Naive thymus-derived CD4-positive, alpha-beta T cell (primary cell): ENCODE measurements at regions not wholly inside any gene's neighbourhood (a gene's known extent, or its start where the extent isn't known, plus 50 kb on each side); places are given as distances from the start of the nearest gene placed in this dataset.

ENCODE experiments used
- ATAC-seq: fragments of 150-1000 bp; cut with Tn5 transposase; 2 replicates; pipeline ENCODE4 v1.10.0; 2021; ENCODE audit warnings: mild to moderate bottlenecking, moderate library complexity
- CTCF ChIA-PET: fragments of 350-600 bp; sonication (Branson Sonifier 250); formaldehyde crosslinking; loops from one replicate; lab custom pipeline; 2021; ENCODE audit warnings: antibody characterized with exemption; lab: Charles Lee
- POLR2A ChIA-PET: fragments of 350-600 bp; sonication (Branson Sonifier 250); formaldehyde crosslinking; loops from one replicate; lab custom pipeline; 2021; ENCODE audit warnings: antibody characterized with exemption, inconsistent platforms; lab: Charles Lee
- DNase-seq, 9 donors: peaks; one replicate each; pipeline versions ENCODE4 v3.0.0 to v3.0.0-alpha.2; 2020 to 2022; ENCODE audit warnings: mixed read lengths in 1 of 9
- H3K27ac ChIP-seq: one replicate; pipeline ENCODE4 v1.7.0; 2013; ENCODE audit warnings: mild to moderate bottlenecking, low read depth, low read length, moderate library complexity
- H3K27me3 ChIP-seq, 2 donors: one replicate each; pipeline ENCODE4 v1.7.0; 2013; ENCODE audit warnings: low read length in 2 of 2, mild to moderate bottlenecking in 2 of 2, moderate library complexity in 2 of 2; ENCODE audit not compliant: control insufficient read depth in 2 of 2, insufficient read depth in 2 of 2
- H3K36me3 ChIP-seq, 3 experiments: 1 replicate in 2 of 3; 2 replicates in 1 of 3; pipeline ENCODE4 v1.7.0; 2013; ENCODE audit warnings: low read length in 3 of 3, mild to moderate bottlenecking in 3 of 3, moderate library complexity in 1 of 3; ENCODE audit not compliant: insufficient read depth in 3 of 3, control insufficient read depth in 2 of 3
- H3K4me1 ChIP-seq, 2 donors: one replicate each; pipeline ENCODE4 v1.7.0; 2013; ENCODE audit warnings: low read length in 2 of 2, mild to moderate bottlenecking in 2 of 2, moderate library complexity in 1 of 2; ENCODE audit not compliant: control insufficient read depth in 2 of 2, insufficient read depth in 2 of 2
- H3K4me3 ChIP-seq: 2 replicates; pipeline ENCODE4 v1.7.0; 2013; ENCODE audit warnings: mild to moderate bottlenecking, low read length
- H3K9me3 ChIP-seq, 3 experiments: 1 replicate in 2 of 3; 2 replicates in 1 of 3; pipeline ENCODE4 v1.7.0; 2013; ENCODE audit warnings: low read length in 3 of 3; ENCODE audit not compliant: control insufficient read depth in 2 of 3
- H3K27ac Mint-ChIP-seq, 9 donors: one replicate each; pipeline ENCODE4 v1.8.0; 2020 to 2022; ENCODE audit warnings: mixed read lengths in 9 of 9, mild to moderate bottlenecking in 8 of 9, moderate library complexity in 5 of 9, inconsistent platforms in 2 of 9
- H3K27me3 Mint-ChIP-seq, 5 donors: one replicate each; pipeline ENCODE4 v1.8.0; 2021 to 2022; ENCODE audit warnings: mixed read lengths in 5 of 5, mild to moderate bottlenecking in 1 of 5
- H3K36me3 Mint-ChIP-seq, 5 donors: one replicate each; pipeline ENCODE4 v1.8.0; 2020 to 2022; ENCODE audit warnings: mixed read lengths in 5 of 5, mild to moderate bottlenecking in 3 of 5, inconsistent platforms in 1 of 5
- H3K4me1 Mint-ChIP-seq, 7 donors: one replicate each; pipeline ENCODE4 v1.8.0; 2020 to 2022; ENCODE audit warnings: mixed read lengths in 7 of 7, mild to moderate bottlenecking in 3 of 7, inconsistent platforms in 1 of 7
- H3K4me3 Mint-ChIP-seq, 10 donors: one replicate each; pipeline ENCODE4 v1.8.0; 2020 to 2022; ENCODE audit warnings: mild to moderate bottlenecking in 10 of 10, mixed read lengths in 10 of 10, moderate library complexity in 6 of 10, inconsistent platforms in 2 of 10
- H3K9me3 Mint-ChIP-seq, 11 donors: one replicate each; pipeline ENCODE4 v1.8.0; 2020 to 2022; ENCODE audit warnings: mixed read lengths in 11 of 11, mild to moderate bottlenecking in 4 of 11, inconsistent platforms in 1 of 11, moderate library complexity in 1 of 11
- intact Hi-C, 2 donors: fragments of 100-400 bp; cut with micrococcal nuclease; formaldehyde crosslinking; loops; one replicate each; pipeline ENCODE4 v1.15.1; 2023

DNA sequence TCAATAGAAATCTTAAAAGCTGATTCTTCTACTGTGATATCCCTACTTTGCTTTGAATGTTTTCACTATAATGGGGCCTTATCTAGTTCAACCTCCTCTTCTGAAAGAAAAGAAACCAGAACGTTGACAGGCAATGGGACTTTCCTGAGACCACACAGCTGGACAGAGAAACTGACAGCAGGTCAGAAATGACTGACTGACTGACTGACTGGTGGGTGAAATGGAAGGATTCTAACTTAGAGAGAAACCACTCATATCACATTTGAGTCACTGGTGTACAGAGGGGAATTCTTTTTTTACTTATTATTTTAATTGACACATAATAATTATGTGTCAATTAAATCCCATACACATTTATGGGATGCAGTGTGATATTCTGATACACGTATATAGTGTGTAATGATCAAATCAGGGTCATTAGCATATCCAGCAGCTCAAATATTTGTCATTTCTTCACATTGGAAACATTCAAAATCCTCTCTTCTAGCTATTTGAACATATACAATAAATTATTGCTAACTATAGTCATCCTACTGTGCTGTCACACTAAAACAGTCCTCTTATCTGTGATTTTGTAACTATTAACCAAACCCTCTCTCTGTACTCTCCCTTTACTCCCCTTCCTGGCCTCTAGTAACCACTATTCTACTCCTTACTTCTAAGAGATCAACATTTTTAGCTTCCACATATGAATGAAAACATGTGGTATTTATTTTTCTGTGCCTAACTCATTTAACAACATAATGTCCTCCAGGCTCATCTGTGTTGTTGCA lies 64.8 kb upstream of the NRSN1 start:
- H3K36me3 Mint-ChIP-seq: peaks cover 0 to 4% (median 0%) of the 10 kb centered on the region in 5 donors
- Histone ChIP-seq H3K4me3 (no peak overlapping the region), H3K27ac (no peak overlapping the region), H3K36me3 (no peaks in the 10 kb centered on the region), H3K4me1 (no peaks in the 10 kb centered on the region), H3K9me3 (no peaks in the 10 kb centered on the region), H3K27me3 (no peaks in the 10 kb centered on the region)
- H3K9me3 Mint-ChIP-seq: peaks cover 0 to 9% (median 2%) of the 10 kb centered on the region in 11 donors
- H3K27me3 Mint-ChIP-seq: peaks cover 0 to 19% (median 2%) of the 10 kb centered on the region in 5 donors
- ChIA-PET CTCF (no interaction called here), POLR2A (no interaction called here)
- DNase-seq (no peak), ATAC-seq (no peak)
- peak overlapping the region in 1 of 9 donors; percentile 44 for H3K27ac Mint-ChIP-seq
- H3K4me3 Mint-ChIP-seq: no peak overlapping the region
- intact Hi-C loops: no loop called here
- H3K4me1 Mint-ChIP-seq: no peaks in the 10 kb centered on the region

DNA sequence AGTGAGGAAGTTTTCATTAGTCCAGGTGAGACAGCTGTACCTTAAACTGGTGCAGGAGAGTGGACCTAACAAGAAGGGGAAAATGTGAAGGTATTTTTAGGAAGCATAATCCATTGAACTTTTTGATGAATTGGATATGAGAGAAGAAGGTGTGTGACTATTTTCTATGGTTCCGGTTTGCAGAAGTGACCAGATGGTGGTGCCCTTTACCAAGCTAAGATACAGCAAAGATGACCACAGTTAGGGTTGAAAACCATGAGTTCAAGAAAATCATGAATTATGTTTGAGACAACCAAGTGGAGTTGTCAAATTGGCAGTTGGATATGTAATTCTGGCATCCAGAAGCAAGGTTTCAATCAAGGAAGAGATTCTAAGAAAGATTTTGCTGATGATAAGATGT lies 61.9 kb upstream of the NRSN1 start:
- Mint-ChIP-seq H3K36me3 (peaks cover 0 to 4% (median 0%) of the 10 kb centered on the region in 5 donors), H3K9me3 (peaks cover 0 to 20% (median 2%) of the 10 kb centered on the region in 11 donors), H3K4me3 (no peak overlapping the region), H3K4me1 (no peaks in the 10 kb centered on the region), H3K27me3 (peaks cover 0 to 23% (median 8%) of the 10 kb centered on the region in 5 donors), H3K27ac (no peak overlapping the region)
- intact Hi-C loops: no loop called here
- ChIA-PET CTCF (no interaction called here), POLR2A (no interaction called here)
- Histone ChIP-seq H3K36me3 (no peaks in the 10 kb centered on the region), H3K27me3 (no peaks in the 10 kb centered on the region), H3K27ac (no peak overlapping the region), H3K4me1 (no peaks in the 10 kb centered on the region), H3K9me3 (no peaks in the 10 kb centered on the region), H3K4me3 (no peak overlapping the region)
- DNase-seq: no peak
- no peak for ATAC-seq

DNA sequence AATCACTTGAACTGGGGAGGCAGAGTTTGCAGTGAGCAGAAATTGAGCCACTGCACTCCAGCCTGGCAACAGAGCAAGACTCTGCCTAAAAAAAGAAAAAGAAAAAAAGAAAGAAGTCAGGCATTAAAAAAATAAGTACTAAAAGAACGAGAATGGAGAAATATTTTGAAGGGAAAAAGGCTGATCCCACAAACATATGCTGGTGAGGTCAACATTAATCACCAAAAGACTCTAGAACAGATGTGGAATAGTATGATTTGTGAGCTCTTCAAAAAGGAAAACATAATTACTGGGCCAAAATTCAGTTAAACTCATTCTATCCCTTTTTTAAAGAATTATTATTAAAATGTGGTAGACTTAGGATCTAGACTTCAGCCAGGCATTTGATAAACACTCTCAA lies 61.2 kb upstream of the NRSN1 start:
- H3K9me3 Mint-ChIP-seq: peaks cover 0 to 20% (median 2%) of the 10 kb centered on the region in 11 donors
- Histone ChIP-seq H3K9me3 (no peaks in the 10 kb centered on the region), H3K4me1 (no peaks in the 10 kb centered on the region), H3K36me3 (no peaks in the 10 kb centered on the region), H3K27ac (no peak overlapping the region), H3K4me3 (no peak overlapping the region), H3K27me3 (no peaks in the 10 kb centered on the region)
- no peak overlapping the region for H3K27ac Mint-ChIP-seq
- intact Hi-C loops: no loop called here
- no peak for ATAC-seq
- H3K4me1 Mint-ChIP-seq: no peaks in the 10 kb centered on the region
- no peak for DNase-seq
- H3K4me3 Mint-ChIP-seq: no peak overlapping the region
- H3K36me3 Mint-ChIP-seq: peaks cover 0 to 4% (median 0%) of the 10 kb centered on the region in 5 donors
- CTCF ChIA-PET: no interaction called here
- POLR2A ChIA-PET: no interaction called here
- peaks cover 0 to 23% (median 8%) of the 10 kb centered on the region in 5 donors for H3K27me3 Mint-ChIP-seq

DNA sequence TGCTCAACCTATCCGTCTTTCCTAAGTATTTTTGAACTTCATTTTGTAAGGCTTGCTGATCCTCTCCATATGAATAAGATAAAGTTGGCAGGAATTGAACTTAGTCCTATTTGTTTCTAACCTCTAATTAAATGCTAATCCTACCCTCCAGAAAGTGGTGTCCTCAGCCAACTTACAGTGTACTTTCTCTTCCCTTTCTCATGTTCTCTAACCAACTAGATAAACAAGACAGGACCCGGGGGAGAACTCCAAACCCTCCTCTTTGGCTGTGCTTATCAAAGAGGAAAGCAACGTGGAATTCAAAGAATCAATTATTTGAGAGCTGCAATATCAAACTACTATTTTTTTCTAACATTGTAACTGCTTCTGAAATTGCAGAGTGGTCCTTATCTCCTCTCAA lies 56.5 kb upstream of the NRSN1 start:
- intact Hi-C loops: no loop called here
- H3K27ac ChIP-seq: no peak overlapping the region

DNA sequence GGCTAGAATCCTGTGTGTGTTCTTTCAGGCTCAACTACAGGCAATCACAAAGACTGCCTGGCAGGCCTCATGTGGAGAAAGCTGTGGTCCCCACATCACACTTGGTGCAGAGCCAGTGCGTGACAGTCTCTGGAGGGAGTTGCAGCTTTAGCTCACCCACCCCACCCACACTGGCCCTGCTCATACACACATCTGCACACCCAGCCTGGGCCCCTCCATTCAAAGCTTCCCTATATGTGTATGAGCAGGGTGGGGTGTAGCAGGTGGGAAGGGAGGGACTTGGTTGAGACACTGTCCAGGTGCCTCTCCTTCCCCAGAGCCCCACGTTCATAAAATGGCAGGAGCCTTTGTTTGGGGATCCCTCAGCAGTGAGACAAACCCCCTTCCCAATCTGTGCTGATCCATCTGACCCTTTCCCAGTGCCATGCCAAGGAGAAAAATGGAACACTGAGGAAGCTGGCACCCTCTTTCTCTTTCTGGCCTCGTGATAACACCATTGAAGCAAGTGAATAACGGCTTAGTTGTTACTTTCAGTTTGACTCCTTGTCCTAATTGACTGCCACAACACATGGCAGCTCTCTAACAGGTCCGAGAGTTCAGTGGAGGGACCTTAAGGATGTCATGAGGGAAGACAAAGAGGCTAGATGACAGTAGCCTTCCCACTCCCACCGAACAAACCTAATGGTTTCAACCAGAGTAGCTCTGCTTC lies 53.8 kb upstream of the NRSN1 start:
- ATAC-seq (no peak), DNase-seq (no peak)
- Histone ChIP-seq H3K27me3 (no peaks in the 10 kb centered on the region), H3K27ac (no peak overlapping the region), H3K4me3 (no peak overlapping the region), H3K4me1 (no peaks in the 10 kb centered on the region), H3K36me3 (no peaks in the 10 kb centered on the region), H3K9me3 (no peaks in the 10 kb centered on the region)
- no peak overlapping the region for H3K4me3 Mint-ChIP-seq
- H3K9me3 Mint-ChIP-seq: peaks cover 0 to 7% (median 0%) of the 10 kb centered on the region in 11 donors
- ChIA-PET POLR2A (no interaction called here), CTCF (no interaction called here)
- intact Hi-C loops: no loop called here
- H3K27me3 Mint-ChIP-seq: peaks cover 0 to 6% (median 2%) of the 10 kb centered on the region in 5 donors
- no peaks in the 10 kb centered on the region for H3K36me3 Mint-ChIP-seq
- no peak overlapping the region for H3K27ac Mint-ChIP-seq
- H3K4me1 Mint-ChIP-seq: no peaks in the 10 kb centered on the region

More for the DNA sequence above, 56.5 kb upstream of the NRSN1 start:
- H3K4me3 ChIP-seq: no peak overlapping the region
- H3K9me3 ChIP-seq: no peaks in the 10 kb centered on the region
- DNase-seq: no peak
- Mint-ChIP-seq H3K4me3 (no peak overlapping the region), H3K9me3 (peaks cover 0 to 15% (median 1%) of the 10 kb centered on the region in 11 donors), H3K4me1 (no peaks in the 10 kb centered on the region), H3K36me3 (peaks cover 0 to 4% (median 0%) of the 10 kb centered on the region in 5 donors), H3K27me3 (peaks cover 0 to 11% (median 0%) of the 10 kb centered on the region in 5 donors), H3K27ac (no peak overlapping the region)
- ChIA-PET POLR2A (no interaction called here), CTCF (no interaction called here)
- no peak for ATAC-seq
- H3K27me3 ChIP-seq: no peaks in the 10 kb centered on the region
- H3K36me3 ChIP-seq: no peaks in the 10 kb centered on the region
- no peaks in the 10 kb centered on the region for H3K4me1 ChIP-seq

DNA sequence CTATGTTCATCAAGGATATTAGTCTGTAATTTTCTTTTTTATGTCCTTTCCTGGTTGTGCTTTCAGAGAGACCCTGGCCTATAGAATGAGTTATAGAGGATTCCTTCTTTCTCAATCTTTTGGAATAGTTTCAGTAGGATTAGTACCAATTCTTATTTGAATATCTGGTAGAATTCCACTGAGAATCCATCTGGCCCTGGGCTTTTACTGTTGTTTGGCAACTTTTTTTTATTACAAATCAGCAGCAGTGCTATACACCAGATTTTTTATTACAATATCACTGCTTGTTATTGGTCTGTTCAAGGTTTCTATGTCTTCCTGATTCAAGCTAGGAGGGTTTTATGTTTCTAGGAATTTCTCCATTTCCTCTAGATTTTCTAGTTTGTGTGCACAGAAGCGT lies 50.0 kb upstream of the NRSN1 start:
- H3K27ac ChIP-seq: no peak overlapping the region
- DNase-seq (no peak), ATAC-seq (no peak)
- no peaks in the 10 kb centered on the region for H3K9me3 ChIP-seq
- Mint-ChIP-seq H3K27me3 (peaks cover 0 to 16% (median 10%) of the 10 kb centered on the region in 5 donors), H3K9me3 (peaks cover 0 to 7% (median 2%) of the 10 kb centered on the region in 11 donors), H3K4me3 (no peak overlapping the region), H3K27ac (no peak overlapping the region), H3K36me3 (peaks cover 0 to 3% (median 0%) of the 10 kb centered on the region in 5 donors), H3K4me1 (no peaks in the 10 kb centered on the region)
- no peaks in the 10 kb centered on the region for H3K36me3 ChIP-seq
- intact Hi-C loops: no loop called here
- no peak overlapping the region for H3K4me3 ChIP-seq
- CTCF ChIA-PET: no interaction called here
- POLR2A ChIA-PET: no interaction called here
- H3K4me1 ChIP-seq: no peaks in the 10 kb centered on the region
- no peaks in the 10 kb centered on the region for H3K27me3 ChIP-seq
